Muscle of arm (tissue), 1 donor: ENCODE measurements at regions not wholly inside any gene's neighbourhood (a gene's known extent, or its start where the extent isn't known, plus 50 kb on each side); places are given as distances from the start of the nearest gene placed in this dataset.

ENCODE experiments used
- DNase-seq: peaks from one replicate; pipeline ENCODE4 v3.0.0-alpha.2; 2013

- DNase-seq: no peak
Measured at GRCh38 chr5:68379275-68380036, 163.9 kb downstream of the PIK3R1 start.

DNA sequence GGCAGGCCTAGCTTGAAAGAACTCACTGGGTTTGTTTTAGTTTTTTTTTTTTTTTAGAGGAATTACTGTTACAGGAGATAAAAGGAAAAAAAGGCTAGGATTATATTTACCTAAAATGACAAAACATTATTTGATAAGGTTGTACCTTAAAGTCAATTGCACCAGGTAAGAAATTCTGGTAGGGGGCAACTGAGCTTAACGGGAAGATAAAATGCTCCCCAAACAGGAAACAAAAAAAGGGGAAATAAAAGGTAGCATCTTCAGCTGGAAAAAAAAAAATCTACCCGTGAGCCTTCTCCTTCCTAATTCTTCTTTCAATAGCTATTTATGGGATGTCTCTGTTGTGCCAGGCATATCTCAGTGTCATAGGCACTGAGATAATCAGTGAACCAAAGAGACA is 164.5 kb downstream of the PIK3R1 start:
- no peak for DNase-seq

DNA sequence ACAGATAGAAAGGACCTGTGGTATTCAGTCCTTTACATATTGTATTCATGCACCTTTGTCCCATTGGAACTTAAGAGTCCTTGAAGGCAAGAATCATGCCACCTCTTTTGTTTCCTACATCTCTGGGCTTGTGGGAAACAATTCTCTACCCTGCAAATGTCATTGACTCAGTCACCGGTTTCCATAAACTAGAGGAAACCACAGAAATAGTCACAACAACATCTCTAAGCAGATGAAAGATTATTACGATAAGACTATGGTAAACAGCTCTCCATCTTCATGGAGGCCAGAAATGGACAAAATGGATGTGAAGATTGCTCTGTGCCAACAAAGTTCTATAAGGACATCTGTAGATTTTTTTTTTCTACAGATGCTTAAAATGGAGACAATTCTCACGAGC is 165.5 kb downstream of the PIK3R1 start:
- no peak for DNase-seq

DNA sequence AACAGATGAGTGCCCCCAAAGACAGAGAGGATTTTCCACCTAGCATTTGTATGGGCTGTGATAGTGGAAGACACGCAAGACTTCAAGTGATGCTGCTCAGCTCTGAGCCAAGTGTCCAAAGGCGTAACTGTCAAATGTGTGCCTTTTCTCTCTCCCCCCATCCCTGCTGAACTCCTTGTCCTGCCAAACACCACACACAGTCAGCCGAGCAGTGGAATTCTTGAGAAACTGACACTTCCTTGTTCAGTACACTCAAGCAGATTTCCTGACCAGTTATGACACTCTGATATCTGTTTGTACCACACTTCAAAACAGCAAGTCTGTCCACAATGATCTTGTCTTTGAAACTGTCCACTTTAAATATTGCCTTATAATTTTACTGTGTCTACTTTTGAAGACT is 166.4 kb downstream of the PIK3R1 start:
- no peak for DNase-seq

DNA sequence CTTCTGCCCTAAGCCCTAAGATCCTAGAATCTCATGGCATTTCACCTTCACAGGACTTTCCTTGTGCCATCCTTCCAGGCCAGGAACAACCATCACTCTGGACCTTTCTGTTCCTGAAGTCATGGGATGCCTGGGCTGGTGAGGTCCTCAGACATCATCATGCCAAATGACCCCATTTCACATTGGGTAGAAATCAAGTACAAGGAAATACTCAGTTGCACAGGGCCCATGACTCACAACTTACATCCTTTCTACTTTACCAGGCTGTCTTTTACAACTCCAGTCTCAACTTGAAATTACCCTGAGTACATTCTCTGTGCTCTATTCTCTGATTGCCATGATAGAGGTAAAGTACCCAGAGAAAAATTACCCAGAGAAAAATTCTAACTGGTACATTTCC is 167.1 kb downstream of the PIK3R1 start:
- DNase-seq: no peak

DNA sequence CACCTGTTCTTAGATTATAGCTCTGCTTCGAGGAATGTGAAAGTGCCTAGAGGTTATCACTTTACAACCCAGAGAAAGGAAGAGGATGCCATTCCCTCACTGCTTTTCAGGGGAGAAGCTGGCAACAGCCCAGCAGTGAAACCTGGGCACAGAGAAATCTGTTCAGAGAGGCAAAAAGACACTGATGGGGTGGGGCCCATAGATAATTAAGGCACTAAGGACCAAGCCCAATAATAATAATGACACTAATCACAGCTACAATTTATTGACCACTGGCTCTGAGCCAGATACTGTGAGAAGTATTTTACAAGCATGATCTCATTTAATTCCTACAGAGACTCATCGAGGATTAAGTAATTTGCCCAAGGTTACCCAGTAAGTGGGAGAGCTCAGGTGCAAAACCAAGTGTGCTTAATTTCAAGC is 168.3 kb downstream of the PIK3R1 start:
- no peak for DNase-seq

- no peak for DNase-seq
Measured at GRCh38 chr5:68384936-68385594, 169.5 kb downstream of the PIK3R1 start.

GRCh38 chr5:68385936-68386335 is 170.4 kb downstream of the PIK3R1 start:
- no peak for DNase-seq

- DNase-seq: no peak
Measured at GRCh38 chr5:68387074-68387796, 171.7 kb downstream of the PIK3R1 start.

GRCh38 chr5:68389618-68390017 is 174.1 kb downstream of the PIK3R1 start:
- no peak for DNase-seq

- DNase-seq: no peak
Measured at GRCh38 chr5:68392617-68393016, 177.1 kb downstream of the PIK3R1 start.

DNA sequence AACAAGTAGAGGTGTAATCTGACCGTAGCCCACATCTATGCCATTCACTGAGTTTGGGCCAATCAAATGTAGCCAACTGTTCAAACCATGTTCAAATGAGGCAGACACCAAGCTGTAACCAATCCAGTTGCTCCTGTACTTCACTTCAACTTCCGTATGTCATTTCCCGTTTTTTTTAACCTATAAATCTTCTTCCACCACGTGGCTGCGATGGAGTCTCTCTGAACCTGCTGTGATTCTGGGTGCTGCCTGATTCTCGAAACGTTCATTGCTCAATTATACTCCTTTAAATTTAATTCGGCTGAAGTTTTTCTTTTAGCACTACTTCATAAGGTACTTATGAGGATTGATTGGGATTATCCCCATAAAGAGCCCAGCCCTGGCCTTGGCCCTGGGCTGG is 179.7 kb downstream of the PIK3R1 start:
- DNase-seq: no peak

GRCh38 chr5:68395926-68396511 is 180.5 kb downstream of the PIK3R1 start:
- no peak for DNase-seq

- no peak for DNase-seq
Measured at GRCh38 chr5:68396722-68397121, 181.2 kb downstream of the PIK3R1 start.

DNA sequence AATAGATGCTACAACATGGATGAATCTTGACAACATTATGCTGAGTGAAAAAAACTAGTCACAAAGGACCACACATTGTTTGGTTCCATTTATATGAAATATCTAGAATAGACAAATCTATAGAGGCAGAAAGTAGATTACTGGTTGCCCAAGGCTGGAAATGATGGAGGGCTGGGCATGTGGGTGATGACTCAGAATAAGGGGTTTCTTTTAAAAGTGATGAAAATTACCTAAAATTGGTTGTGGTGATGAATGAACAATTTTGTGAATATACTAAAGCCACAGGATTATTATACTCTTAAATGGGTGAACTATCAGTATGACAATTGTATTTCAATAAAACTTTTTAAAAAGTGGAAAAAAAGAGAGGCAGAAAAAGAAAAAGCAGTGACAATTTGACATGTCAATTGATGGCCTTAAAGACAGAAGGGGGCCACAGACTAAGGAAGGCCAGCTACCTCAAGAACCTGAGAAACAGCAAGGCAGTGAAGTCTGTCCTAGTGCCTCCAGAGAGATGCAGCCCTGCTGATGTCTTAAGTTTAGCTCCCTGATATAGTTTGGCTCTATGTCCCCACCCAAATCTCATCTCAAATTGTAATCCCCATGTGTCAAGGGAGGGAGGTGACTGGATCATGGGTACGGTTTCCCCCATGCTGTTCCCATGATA is 182.7 kb downstream of the PIK3R1 start:
- no peak for DNase-seq

GRCh38 chr5:68403301-68403700 is 187.7 kb downstream of the PIK3R1 start:
- DNase-seq: no peak

DNA sequence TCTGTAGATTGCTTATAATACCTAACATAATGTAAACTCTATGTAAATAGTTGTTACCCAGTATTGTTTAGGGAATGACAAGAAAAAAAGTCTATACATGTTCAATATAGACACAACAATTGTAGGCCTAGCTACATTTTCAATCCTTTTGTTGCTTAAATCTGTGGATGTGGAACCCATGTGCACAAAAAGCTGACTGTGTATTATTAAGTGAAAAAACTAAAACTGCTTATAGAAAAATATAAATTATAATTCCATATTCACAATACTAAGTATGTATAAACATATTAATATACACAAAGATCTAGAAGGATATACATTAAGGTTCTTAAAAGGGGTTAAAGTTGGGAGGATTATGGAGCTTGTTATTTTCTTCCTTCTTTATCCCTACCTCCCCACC is 188.7 kb downstream of the PIK3R1 start:
- DNase-seq: no peak

DNA sequence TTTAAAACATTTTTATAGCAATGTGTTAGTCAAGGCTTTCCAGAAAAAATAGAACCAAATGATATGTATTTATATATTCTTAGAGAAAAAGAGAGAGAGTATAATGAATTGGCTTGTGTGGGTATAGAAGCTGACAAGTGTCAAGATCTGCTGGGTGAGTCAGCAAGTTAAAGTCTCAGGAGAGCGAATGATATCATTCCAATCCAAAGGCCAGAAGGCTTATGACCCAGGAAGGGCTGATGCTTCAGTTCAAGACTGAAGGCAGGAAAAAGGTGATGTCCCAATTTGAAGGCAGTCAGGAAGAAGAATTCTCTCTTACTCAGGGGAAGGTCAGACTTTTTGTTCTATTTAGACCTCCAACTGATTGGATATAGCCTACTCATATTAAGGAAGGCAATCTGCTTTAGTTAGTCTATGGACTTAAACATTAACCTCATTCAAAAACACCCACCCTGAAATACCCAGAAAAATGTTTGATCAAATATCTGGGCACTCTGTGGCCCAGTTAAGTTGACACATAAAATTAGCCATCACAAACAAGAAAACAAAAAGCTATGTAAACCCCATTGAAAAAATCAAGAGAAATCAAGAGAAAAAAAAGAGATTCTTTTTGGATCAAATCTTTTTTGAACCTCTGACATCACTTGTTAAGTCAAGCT is 189.6 kb downstream of the PIK3R1 start:
- no peak for DNase-seq

- DNase-seq: no peak
Measured at GRCh38 chr5:68405784-68406743, 190.5 kb downstream of the PIK3R1 start.

- no peak for DNase-seq
Measured at GRCh38 chr5:68406767-68407241, 191.2 kb downstream of the PIK3R1 start.
